IMR-90 (cell line): ENCODE measurements at regions not wholly inside any gene's neighbourhood (a gene's known extent, or its start where the extent isn't known, plus 50 kb on each side); places are given as distances from the start of the nearest gene placed in this dataset.

Source experiments
- ATAC-seq: fragments of 200-7000 bp; cut with Tn5 transposase; 2 replicates; pipeline ENCODE4 v1.9.1; 2020; ENCODE audit warnings: low read depth, mild to moderate bottlenecking, moderate library complexity
- BruUV-seq: library from RNA; stranded (reverse); fragments of 400-500 nt; replicated peaks from 2 replicates; lab custom pipeline; 2021; lab: Mats Ljungman, UMichigan
- CTCF ChIA-PET: fragments of 300-600 bp; formaldehyde crosslinking; extraction: SDS; loops from one replicate; lab custom pipeline; 2021; ENCODE audit warnings: antibody characterized with exemption; lab: Yijun Ruan, JAX
- POLR2A ChIA-PET: fragments of 300-600 bp; sonication (Branson Sonifier 250); formaldehyde crosslinking; loops from one replicate; lab custom pipeline; 2022; ENCODE audit warnings: antibody characterized with exemption; ENCODE audit not compliant: unreplicated experiment; lab: Charles Lee
- DNase-seq: peaks from one replicate; pipeline ENCODE4 v3.0.0; 2013
- H2AFZ ChIP-seq: replicated peaks from 2 replicates; pipeline ENCODE3; 2013; ENCODE audit warnings: low read length, mild to moderate bottlenecking; ENCODE audit not compliant: poor library complexity
- H2AK5ac ChIP-seq: 2 replicates; pipeline ENCODE4 v1.6.1; 2013; ENCODE audit warnings: low read depth, low read length, inconsistent platforms
- H2AK9ac ChIP-seq: replicated peaks from 2 replicates; pipeline ENCODE3; 2013; ENCODE audit warnings: mild to moderate bottlenecking, low read depth, low read length, moderate library complexity; ENCODE audit not compliant: poor library complexity
- H2BK120ac ChIP-seq: 2 replicates; pipeline ENCODE4 v1.6.1; 2013; ENCODE audit warnings: low read depth, low read length, inconsistent platforms
- H2BK15ac ChIP-seq: 3 replicates; pipeline ENCODE4 v1.6.1; 2013; ENCODE audit warnings: low read depth, low read length, inconsistent platforms
- H2BK20ac ChIP-seq: 2 replicates; pipeline ENCODE4 v1.6.1; 2013; ENCODE audit warnings: low read depth, mild to moderate bottlenecking, inconsistent platforms, low read length, moderate library complexity
- H2BK5ac ChIP-seq: 2 replicates; pipeline ENCODE4 v1.6.1; 2013; ENCODE audit warnings: mild to moderate bottlenecking, low read depth, low read length, inconsistent platforms; ENCODE audit not compliant: poor library complexity, severe bottlenecking
- H3K14ac ChIP-seq: replicated peaks from 2 replicates; pipeline ENCODE4 v1.6.1; 2013; ENCODE audit warnings: low read depth, low read length, inconsistent platforms
- H3K18ac ChIP-seq: 2 replicates; pipeline ENCODE4 v1.6.1; 2013; ENCODE audit warnings: low read depth, low read length, control low read depth
- H3K23ac ChIP-seq: 2 replicates; pipeline ENCODE4 v1.6.1; 2013; ENCODE audit warnings: low read depth, low read length, inconsistent platforms
- H3K27ac ChIP-seq: 2 replicates; pipeline ENCODE4 v1.5.1; 2013; ENCODE audit warnings: mild to moderate bottlenecking, control low read depth, low read length; ENCODE audit not compliant: insufficient read depth
- H3K27me3 ChIP-seq: 2 replicates; pipeline ENCODE4 v1.6.1; 2013; ENCODE audit warnings: low read length; ENCODE audit not compliant: control insufficient read depth, insufficient read depth
- H3K36me3 ChIP-seq: 2 replicates; pipeline ENCODE4 v1.6.1; 2013; ENCODE audit warnings: low read length, mixed read lengths; ENCODE audit not compliant: control insufficient read depth, insufficient read depth
- H3K4ac ChIP-seq: 2 replicates; pipeline ENCODE4 v1.6.1; 2013; ENCODE audit warnings: low read depth, low read length, inconsistent platforms
- H3K4me1 ChIP-seq: 2 replicates; pipeline ENCODE4 v1.6.1; 2013; ENCODE audit warnings: low read length, mixed read lengths; ENCODE audit not compliant: control insufficient read depth, insufficient read depth
- H3K4me2 ChIP-seq: 2 replicates; pipeline ENCODE4 v1.6.1; 2013; ENCODE audit warnings: low read depth, mild to moderate bottlenecking, control low read depth, low read length, moderate library complexity
- H3K4me3 ChIP-seq: 2 replicates; pipeline ENCODE4 v1.5.1; 2013; ENCODE audit warnings: low read depth, mild to moderate bottlenecking, control low read depth, low read length, moderate library complexity; ENCODE audit not compliant: insufficient read depth
- H3K56ac ChIP-seq: 2 replicates; pipeline ENCODE4 v1.6.1; 2013; ENCODE audit warnings: low read length, inconsistent platforms; ENCODE audit not compliant: insufficient read depth; ENCODE audit errors: extremely low read depth
- H3K79me1 ChIP-seq, 2 experiments: 2 replicates each; pipeline ENCODE4 v1.6.1; 2013; ENCODE audit warnings: low read length in 2 of 2, inconsistent platforms in 1 of 2, low read depth in 1 of 2
- H3K9ac ChIP-seq: 2 replicates; pipeline ENCODE4 v1.6.1; 2013; ENCODE audit warnings: low read depth, low read length, control low read depth
- H3K9me1 ChIP-seq: 2 replicates; pipeline ENCODE4 v1.6.1; 2013; ENCODE audit warnings: low read length, inconsistent platforms; ENCODE audit not compliant: insufficient read depth
- H3K9me3 ChIP-seq: 2 replicates; pipeline ENCODE4 v1.6.1; 2013; ENCODE audit warnings: low read length; ENCODE audit not compliant: control insufficient read depth, insufficient read depth
- H4K20me1 ChIP-seq: 2 replicates; pipeline ENCODE4 v1.6.1; 2013; ENCODE audit warnings: low read length, inconsistent platforms; ENCODE audit not compliant: insufficient read depth
- H4K5ac ChIP-seq: 2 replicates; pipeline ENCODE4 v1.6.1; 2013; ENCODE audit warnings: mild to moderate bottlenecking, low read depth, low read length, control low read depth
- H4K8ac ChIP-seq, 2 experiments: 2 replicates each; pipeline ENCODE4 v1.6.1; 2013; ENCODE audit warnings: low read depth in 2 of 2, low read length in 2 of 2, control low read depth in 1 of 2, inconsistent platforms in 1 of 2
- H4K91ac ChIP-seq: 2 replicates; pipeline ENCODE4 v1.6.1; 2013; ENCODE audit warnings: low read depth, low read length, inconsistent platforms; ENCODE audit not compliant: insufficient read depth
- BHLHE40 ChIP-seq: fragments of 150-350 bp; IDR thresholded peaks from 2 replicates; pipeline ENCODE4 v1.6.1; 2016; ENCODE audit warnings: mild to moderate bottlenecking, low read depth, low read length
- CHD1 ChIP-seq: IDR thresholded peaks from 2 replicates; pipeline ENCODE4 v1.6.1; 2012; ENCODE audit warnings: low read depth, low read length, improper control_type of control experiment
- CTCF ChIP-seq: conservative IDR thresholded peaks from 2 replicates; pipeline ENCODE4 v1.5.1; 2012; ENCODE audit warnings: mild to moderate bottlenecking, low read depth, low read length, improper control_type of control experiment
- MAFK ChIP-seq: IDR thresholded peaks from 2 replicates; pipeline ENCODE4 v1.6.1; 2012; ENCODE audit warnings: low read depth, low read length, improper control_type of control experiment
- NFE2L2 ChIP-seq: fragments of 150-350 bp; IDR thresholded peaks from 2 replicates; pipeline ENCODE4 v1.6.1; 2016; ENCODE audit warnings: low read depth, mild to moderate bottlenecking, low read length
- RFX5 ChIP-seq: IDR thresholded peaks from 2 replicates; pipeline ENCODE4 v1.8.0; 2012; ENCODE audit warnings: low read depth, mild to moderate bottlenecking, low read length, moderate library complexity
- WGBS, 2 experiments: methylation state at CpG; one replicate each; pipeline versions ENCODE4 v1.1.5 to v1.1.7; 2013; ENCODE audit warnings: missing lambda C conversion rate in 2 of 2; ENCODE audit not compliant: insufficient read length in 1 of 2; ENCODE audit errors: extremely low coverage in 2 of 2; 5-methylcytosine and 5-hydroxymethylcytosine counted together
- dilution Hi-C: fragments of 300-500 bp; cut with HindIII; formaldehyde crosslinking; loops from one replicate; pipeline ENCODE4 v1.14.3; 2018; ENCODE audit warnings: low sequenced_read_pairs; ENCODE audit not compliant: unreplicated experiment
- in situ Hi-C: fragments of 300-500 bp; cut with MboI; formaldehyde crosslinking; loops from 3 replicates; pipeline ENCODE4 v1.14.3; 2019; ENCODE audit warnings: low sequenced_read_pairs, inconsistent platforms, mixed read lengths
- intact Hi-C: fragments of 100-400 bp; cut with micrococcal nuclease; formaldehyde crosslinking; loops from 2 replicates; pipeline ENCODE4 v1.10.0; 2022

GRCh38 chrX:20393944-20394343, 127.2 kb upstream of the RPS6KA3 start:
- Histone ChIP-seq H3K56ac (no peak overlapping the region), H4K5ac (no peak overlapping the region), H3K27ac (no peak overlapping the region), H3K9me3 (no peaks in the 10 kb centered on the region), H3K9me1 (no peaks in the 10 kb centered on the region), H3K79me1 (no peaks in the 10 kb centered on the region), H3K18ac (no peak overlapping the region), H3K4me3 (no peak overlapping the region), H3K9ac (no peak overlapping the region), H2AFZ (no peak overlapping the region), H3K4me1 (no peaks in the 10 kb centered on the region), H3K4ac (no peak overlapping the region), H4K8ac (no peak overlapping the region), H3K23ac (no peak overlapping the region), H3K14ac (no peak overlapping the region), H3K36me3 (no peaks in the 10 kb centered on the region), H2AK5ac (no peak overlapping the region), H2BK120ac (no peak overlapping the region), H2BK20ac (no peak overlapping the region), H3K27me3 (peaks cover 3% of the 10 kb centered on the region), H2BK5ac (no peak overlapping the region), H2AK9ac (no peak overlapping the region), H2BK15ac (no peak overlapping the region), H3K4me2 (no peak overlapping the region), H4K91ac (no peak overlapping the region), H4K20me1 (no peaks in the 10 kb centered on the region)
- dilution Hi-C loops: no loop called here
- BruUV-seq: no TSS peak
- ChIA-PET CTCF (no interaction called here), POLR2A (no interaction called here)
- no peak for ATAC-seq
- no CpG with 5 or more reads among the region's 1 CpG for WGBS, 2 experiments
- no peak for DNase-seq
- in situ Hi-C loops: no loop called here
- TF ChIP-seq CHD1 (no peak), NFE2L2 (no peak), RFX5 (no peak), BHLHE40 (no peak), MAFK (no peak), CTCF (no peak)
- intact Hi-C loops: no loop called here
